SU-DHL-6 (cell line): ENCODE measurements at regions not wholly inside any gene's neighbourhood (a gene's known extent, or its start where the extent isn't known, plus 50 kb on each side); places are given as distances from the start of the nearest gene placed in this dataset.

Source experiments
- H2AFZ ChIP-seq: fragments of 200-600 bp; sonication (generic); 2 replicates; pipeline ENCODE4 v1.6.1; 2014; ENCODE audit warnings: low read depth, mild to moderate bottlenecking, moderate library complexity, mixed read lengths, antibody characterized with exemption, low read length; ENCODE audit not compliant: severe bottlenecking
- H3F3A ChIP-seq: fragments of 200-600 bp; shearing (Covaris generic); 2 replicates; pipeline ENCODE4 v1.6.0; 2016; ENCODE audit warnings: antibody characterized with exemption, mild to moderate bottlenecking; ENCODE audit not compliant: insufficient read depth
- H3K27ac ChIP-seq: fragments of 200-600 bp; sonication (generic); 2 replicates; pipeline ENCODE4 v1.5.1; 2016; ENCODE audit warnings: low read depth, mild to moderate bottlenecking, low read length, moderate library complexity, mixed read lengths
- H3K27me3 ChIP-seq: fragments of 200-600 bp; sonication (generic), shearing (Covaris generic); 2 replicates; pipeline ENCODE4 v1.6.0; 2014; ENCODE audit warnings: mild to moderate bottlenecking, low read length
- H3K36me3 ChIP-seq: fragments of 200-600 bp; sonication (generic); 2 replicates; pipeline ENCODE4 v1.6.1; 2014; ENCODE audit warnings: mild to moderate bottlenecking, low read length, mixed read lengths
- H3K4me2 ChIP-seq: fragments of 300-600, 200-600 bp; shearing (Covaris generic), sonication (generic); 2 replicates; pipeline ENCODE4 v1.6.0; 2014; ENCODE audit warnings: low read length, low read depth, mild to moderate bottlenecking; ENCODE audit not compliant: poor library complexity, severe bottlenecking
- H3K4me3 ChIP-seq: fragments of 200-600 bp; sonication (generic); 2 replicates; pipeline ENCODE4 v1.5.1; 2014; ENCODE audit warnings: antibody characterized with exemption, low read length, mild to moderate bottlenecking, mixed read lengths; ENCODE audit not compliant: insufficient read depth, poor library complexity, severe bottlenecking
- H3K79me2 ChIP-seq: fragments of 200-600 bp; sonication (generic); 2 replicates; pipeline ENCODE4 v1.6.1; 2014; ENCODE audit warnings: mild to moderate bottlenecking, low read length, moderate library complexity; ENCODE audit not compliant: insufficient read depth
- H3K9ac ChIP-seq: fragments of 200-600 bp; sonication (generic); 2 replicates; pipeline ENCODE4 v1.7.0; 2014; ENCODE audit warnings: mild to moderate bottlenecking, low read length
- H3K9me2 ChIP-seq: fragments of 200-600 bp; sonication (generic); replicated peaks from 2 replicates; pipeline ENCODE4 v1.6.1; 2014; ENCODE audit warnings: low read length; ENCODE audit not compliant: insufficient read depth
- H3K9me3 ChIP-seq: fragments of 200-600 bp; sonication (generic); 2 replicates; pipeline ENCODE4 v1.6.1; 2014; ENCODE audit warnings: low read length, mixed read lengths; ENCODE audit not compliant: insufficient read depth
- H4K20me1 ChIP-seq: fragments of 200-600 bp; sonication (generic); 2 replicates; pipeline ENCODE4 v1.6.1; 2014; ENCODE audit warnings: low read depth, mild to moderate bottlenecking, antibody characterized with exemption, low read length, moderate library complexity, mixed read lengths
- EZH2phosphoT487 ChIP-seq: fragments of 200-600 bp; sonication (generic), shearing (Covaris generic); conservative IDR thresholded peaks from 2 replicates; pipeline ENCODE4 v1.6.1; 2018; ENCODE audit warnings: mild to moderate bottlenecking, antibody characterized with exemption, low read length, moderate library complexity, mixed read lengths
- TF ChIP-seq, protein P1 (sequence below): fragments of 200-600 bp; sonication (generic); IDR thresholded peaks from one replicate; pipeline ENCODE4 v1.5.1; 2017; ENCODE audit warnings: antibody characterized with exemption, mild to moderate bottlenecking, low read length, moderate library complexity; ENCODE audit not compliant: insufficient read depth, poor library complexity, severe bottlenecking

GRCh38 chr14:83347874-83348273 is 1814.2 kb upstream of the SEL1L start:
- Histone ChIP-seq H3K9me2 (no peaks in the 10 kb centered on the region), H3K79me2 (no peaks in the 10 kb centered on the region), H3K27me3 (no peaks in the 10 kb centered on the region), H3K4me3 (no peak overlapping the region), H4K20me1 (no peaks in the 10 kb centered on the region), H3K9ac (no peak overlapping the region), H3K36me3 (0 out of 2 replicates have a peak, but pooled peaks cover 4% of the 10 kb centered on the region), H2AFZ (no peak overlapping the region), H3F3A (no peaks in the 10 kb centered on the region), H3K27ac (no peak overlapping the region), H3K4me2 (no peak overlapping the region), H3K9me3 (no peaks in the 10 kb centered on the region)
- TF ChIP-seq EZH2phosphoT487, result no peak
- TF ChIP-seq, protein P1, sequence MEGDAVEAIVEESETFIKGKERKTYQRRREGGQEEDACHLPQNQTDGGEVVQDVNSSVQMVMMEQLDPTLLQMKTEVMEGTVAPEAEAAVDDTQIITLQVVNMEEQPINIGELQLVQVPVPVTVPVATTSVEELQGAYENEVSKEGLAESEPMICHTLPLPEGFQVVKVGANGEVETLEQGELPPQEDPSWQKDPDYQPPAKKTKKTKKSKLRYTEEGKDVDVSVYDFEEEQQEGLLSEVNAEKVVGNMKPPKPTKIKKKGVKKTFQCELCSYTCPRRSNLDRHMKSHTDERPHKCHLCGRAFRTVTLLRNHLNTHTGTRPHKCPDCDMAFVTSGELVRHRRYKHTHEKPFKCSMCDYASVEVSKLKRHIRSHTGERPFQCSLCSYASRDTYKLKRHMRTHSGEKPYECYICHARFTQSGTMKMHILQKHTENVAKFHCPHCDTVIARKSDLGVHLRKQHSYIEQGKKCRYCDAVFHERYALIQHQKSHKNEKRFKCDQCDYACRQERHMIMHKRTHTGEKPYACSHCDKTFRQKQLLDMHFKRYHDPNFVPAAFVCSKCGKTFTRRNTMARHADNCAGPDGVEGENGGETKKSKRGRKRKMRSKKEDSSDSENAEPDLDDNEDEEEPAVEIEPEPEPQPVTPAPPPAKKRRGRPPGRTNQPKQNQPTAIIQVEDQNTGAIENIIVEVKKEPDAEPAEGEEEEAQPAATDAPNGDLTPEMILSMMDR, result no peak

DNA sequence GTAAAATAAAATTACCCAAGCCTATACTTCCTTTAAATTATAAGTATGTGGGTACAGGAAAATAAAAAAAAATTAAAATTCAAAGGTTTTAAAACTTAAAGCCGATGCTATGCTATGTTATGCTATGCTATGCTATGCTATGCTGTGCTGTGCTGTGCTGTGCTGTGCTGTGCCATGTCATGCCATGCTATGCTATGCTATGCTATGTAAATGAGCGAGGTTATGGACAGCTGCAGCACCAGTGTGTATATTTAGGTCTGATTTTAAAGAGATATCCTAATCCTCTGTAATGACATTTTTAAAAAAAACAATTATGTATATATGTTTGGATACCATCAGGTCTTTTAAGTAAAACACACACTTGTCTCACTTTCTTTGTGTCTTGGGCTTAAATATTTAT is 1822.0 kb upstream of the SEL1L start:
- peak overlapping the region; percentile 41 for H3K4me3 ChIP-seq
- H3K36me3 ChIP-seq, result no peaks in the 10 kb centered on the region
- H3K27me3 ChIP-seq, result no peaks in the 10 kb centered on the region
- no peaks in the 10 kb centered on the region for H3K9me3 ChIP-seq
- H4K20me1 ChIP-seq, result no peaks in the 10 kb centered on the region
- peaks cover 24% of the 10 kb centered on the region; the same call in 1 of the 2 replicates for H3F3A ChIP-seq
- H3K79me2 ChIP-seq, result no peaks in the 10 kb centered on the region
- H3K27ac ChIP-seq, result peak overlapping the region; percentile 90
- no peaks in the 10 kb centered on the region for H3K9me2 ChIP-seq
- H2AFZ ChIP-seq, result no peak overlapping the region
- peak overlapping the region; percentile 77 for H3K4me2 ChIP-seq
- TF ChIP-seq, protein P1, result no peak
- no peak for TF ChIP-seq EZH2phosphoT487
- peak overlapping the region; percentile 50 for H3K9ac ChIP-seq

DNA sequence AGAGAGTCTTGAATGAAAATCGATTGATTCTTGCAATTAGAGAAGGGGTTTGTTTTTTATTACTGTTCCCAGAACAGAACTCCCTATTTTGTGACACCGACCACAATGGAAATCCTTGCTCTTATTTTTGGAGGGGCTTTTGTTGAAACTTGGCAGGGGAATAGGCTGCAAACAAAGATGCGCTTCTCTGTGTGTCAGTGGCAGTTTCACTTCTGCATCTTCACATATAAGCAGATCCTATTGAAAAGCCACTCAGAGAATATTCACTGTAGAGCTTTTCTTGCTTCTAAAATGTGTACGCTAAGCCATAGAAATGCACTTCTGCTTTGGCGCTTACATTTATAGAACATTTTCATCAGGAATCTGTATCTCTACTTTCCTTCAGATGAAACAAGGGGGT is 1822.4 kb upstream of the SEL1L start:
- Histone ChIP-seq H3K4me2 (peak overlapping the region; percentile 77), H3K9ac (peak overlapping the region; percentile 50)

More for the DNA sequence above, 1822.4 kb upstream of the SEL1L start:
- peak overlapping the region; percentile 90 for H3K27ac ChIP-seq
- H3K36me3 ChIP-seq, result no peaks in the 10 kb centered on the region
- H3K9me2 ChIP-seq, result no peaks in the 10 kb centered on the region
- peak overlapping the region; percentile 21 for H3K4me3 ChIP-seq
- no peak for TF ChIP-seq EZH2phosphoT487
- TF ChIP-seq, protein P1, result no peak
- peaks cover 24% of the 10 kb centered on the region; the same call in 1 of the 2 replicates for H3F3A ChIP-seq
- no peak overlapping the region for H2AFZ ChIP-seq
- H3K9me3 ChIP-seq, result no peaks in the 10 kb centered on the region
- H4K20me1 ChIP-seq, result no peaks in the 10 kb centered on the region
- no peaks in the 10 kb centered on the region for H3K79me2 ChIP-seq
- no peaks in the 10 kb centered on the region for H3K27me3 ChIP-seq
